WI38 (cell line): ENCODE measurements at regions not wholly inside any gene's neighbourhood (a gene's known extent, or its start where the extent isn't known, plus 50 kb on each side); places are given as distances from the start of the nearest gene placed in this dataset.

Experiments
- H3K4me3 ChIP-seq: 2 replicates; pipeline ENCODE4 v1.5.1; 2011; ENCODE audit warnings: low read depth, mild to moderate bottlenecking, control low read depth, low read length
- TF ChIP-seq, protein P1 (sequence below): IDR thresholded peaks from 2 replicates; pipeline ENCODE4 v1.5.1; 2012; ENCODE audit warnings: low read depth, mild to moderate bottlenecking, control low read depth, low read length

GRCh38 chr4:66923081-66923865 lies 622.0 kb downstream of the CENPC start:
- no peak overlapping the region for H3K4me3 ChIP-seq
- TF ChIP-seq, protein P1, sequence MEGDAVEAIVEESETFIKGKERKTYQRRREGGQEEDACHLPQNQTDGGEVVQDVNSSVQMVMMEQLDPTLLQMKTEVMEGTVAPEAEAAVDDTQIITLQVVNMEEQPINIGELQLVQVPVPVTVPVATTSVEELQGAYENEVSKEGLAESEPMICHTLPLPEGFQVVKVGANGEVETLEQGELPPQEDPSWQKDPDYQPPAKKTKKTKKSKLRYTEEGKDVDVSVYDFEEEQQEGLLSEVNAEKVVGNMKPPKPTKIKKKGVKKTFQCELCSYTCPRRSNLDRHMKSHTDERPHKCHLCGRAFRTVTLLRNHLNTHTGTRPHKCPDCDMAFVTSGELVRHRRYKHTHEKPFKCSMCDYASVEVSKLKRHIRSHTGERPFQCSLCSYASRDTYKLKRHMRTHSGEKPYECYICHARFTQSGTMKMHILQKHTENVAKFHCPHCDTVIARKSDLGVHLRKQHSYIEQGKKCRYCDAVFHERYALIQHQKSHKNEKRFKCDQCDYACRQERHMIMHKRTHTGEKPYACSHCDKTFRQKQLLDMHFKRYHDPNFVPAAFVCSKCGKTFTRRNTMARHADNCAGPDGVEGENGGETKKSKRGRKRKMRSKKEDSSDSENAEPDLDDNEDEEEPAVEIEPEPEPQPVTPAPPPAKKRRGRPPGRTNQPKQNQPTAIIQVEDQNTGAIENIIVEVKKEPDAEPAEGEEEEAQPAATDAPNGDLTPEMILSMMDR: no peak

- no peak overlapping the region for H3K4me3 ChIP-seq
- TF ChIP-seq, protein P1: no peak
Observed at GRCh38 chr4:66921433-66921832, 623.9 kb downstream of the CENPC start.

DNA sequence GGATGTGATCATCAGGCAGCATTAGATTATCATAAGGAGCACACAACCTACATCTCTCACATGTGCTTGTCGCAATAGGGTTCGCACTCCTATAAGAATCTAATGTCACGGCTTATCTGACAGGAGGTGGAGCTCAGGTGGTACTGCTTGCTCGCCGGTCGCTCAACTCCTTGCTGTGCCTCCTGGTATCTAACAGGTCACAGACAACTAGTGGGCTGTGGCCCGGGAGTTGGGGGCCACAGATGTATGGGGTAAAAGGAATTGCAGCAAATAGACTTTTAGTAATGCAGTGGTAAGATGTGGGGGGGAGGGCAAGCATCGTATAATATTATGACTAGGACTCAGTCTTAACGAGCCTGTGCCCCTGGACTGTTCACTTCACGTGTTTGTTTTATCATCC lies 624.8 kb downstream of the CENPC start:
- TF ChIP-seq, protein P1: no peak
- H3K4me3 ChIP-seq: no peak overlapping the region

- no peak overlapping the region for H3K4me3 ChIP-seq
- TF ChIP-seq, protein P1: no peak
Observed at GRCh38 chr4:66911880-66912279, 633.4 kb downstream of the CENPC start.

DNA sequence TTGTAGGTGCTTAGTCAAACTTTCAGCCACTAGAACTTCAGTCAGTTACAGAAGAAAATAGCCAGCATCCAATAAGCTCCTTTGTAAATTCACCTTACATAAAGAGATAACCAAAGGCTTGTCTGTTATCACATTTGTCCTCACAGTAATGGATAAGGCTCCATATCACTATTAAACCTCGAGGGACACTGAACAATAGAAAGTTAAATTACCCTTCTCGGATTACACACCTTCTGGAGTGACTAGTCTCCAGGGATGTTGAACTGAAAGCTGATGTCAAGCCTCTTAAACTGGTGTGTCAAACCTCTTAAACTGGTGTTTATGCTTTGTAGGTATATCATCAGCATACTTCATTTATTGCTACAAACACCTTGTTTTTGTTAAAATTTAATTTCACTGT lies 639.0 kb downstream of the CENPC start:
- H3K4me3 ChIP-seq: no peak overlapping the region
- TF ChIP-seq, protein P1: no peak

- TF ChIP-seq, protein P1: no peak
- H3K4me3 ChIP-seq: no peak overlapping the region
Observed at GRCh38 chr4:66899422-66900065, 645.8 kb downstream of the CENPC start.

- H3K4me3 ChIP-seq: no peak overlapping the region
Observed at GRCh38 chr4:66893807-66894206, 651.5 kb downstream of the CENPC start.

More at GRCh38 chr4:66893807-66894206, 651.5 kb downstream of the CENPC start:
- TF ChIP-seq, protein P1: no peak
